ENCODE measurements at regions not wholly inside any gene's neighbourhood (a gene's known extent, or its start where the extent isn't known, plus 50 kb on each side); places are given as distances from the start of the nearest gene placed in this dataset.

DNA sequence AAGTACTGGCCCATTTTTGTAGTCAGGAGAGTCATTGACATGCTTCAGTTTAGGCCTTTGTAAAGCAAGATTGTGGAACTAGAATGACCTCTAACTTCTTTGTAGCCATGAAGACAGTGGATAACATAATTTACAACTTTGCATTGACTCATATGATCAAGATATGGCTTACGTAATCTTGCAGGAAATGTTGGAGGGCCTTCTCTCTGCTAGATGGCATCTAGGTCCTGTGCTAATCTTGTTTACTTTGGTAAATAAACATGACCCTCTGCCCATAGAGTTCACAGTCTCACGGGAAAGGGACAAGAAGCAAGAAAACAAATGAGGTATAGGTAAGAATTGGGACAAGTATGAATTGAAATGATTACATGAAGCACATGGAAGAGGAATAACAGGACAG, 355.2 kb upstream of the ARID1B start:
- TF ChIP-seq EP300 (IDR thresholded peaks at IDR 0.05) (no peak), POLR2AphosphoS5 (IDR thresholded peaks at IDR 0.05) (no peak)
- TF ChIP-seq, protein P1, sequence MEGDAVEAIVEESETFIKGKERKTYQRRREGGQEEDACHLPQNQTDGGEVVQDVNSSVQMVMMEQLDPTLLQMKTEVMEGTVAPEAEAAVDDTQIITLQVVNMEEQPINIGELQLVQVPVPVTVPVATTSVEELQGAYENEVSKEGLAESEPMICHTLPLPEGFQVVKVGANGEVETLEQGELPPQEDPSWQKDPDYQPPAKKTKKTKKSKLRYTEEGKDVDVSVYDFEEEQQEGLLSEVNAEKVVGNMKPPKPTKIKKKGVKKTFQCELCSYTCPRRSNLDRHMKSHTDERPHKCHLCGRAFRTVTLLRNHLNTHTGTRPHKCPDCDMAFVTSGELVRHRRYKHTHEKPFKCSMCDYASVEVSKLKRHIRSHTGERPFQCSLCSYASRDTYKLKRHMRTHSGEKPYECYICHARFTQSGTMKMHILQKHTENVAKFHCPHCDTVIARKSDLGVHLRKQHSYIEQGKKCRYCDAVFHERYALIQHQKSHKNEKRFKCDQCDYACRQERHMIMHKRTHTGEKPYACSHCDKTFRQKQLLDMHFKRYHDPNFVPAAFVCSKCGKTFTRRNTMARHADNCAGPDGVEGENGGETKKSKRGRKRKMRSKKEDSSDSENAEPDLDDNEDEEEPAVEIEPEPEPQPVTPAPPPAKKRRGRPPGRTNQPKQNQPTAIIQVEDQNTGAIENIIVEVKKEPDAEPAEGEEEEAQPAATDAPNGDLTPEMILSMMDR (IDR thresholded peaks at IDR 0.05): no peak

All from sigmoid colon (tissue), 4 donors.